Right atrium auricular region (tissue), 2 donors: ENCODE measurements at regions not wholly inside any gene's neighbourhood (a gene's known extent, or its start where the extent isn't known, plus 50 kb on each side); places are given as distances from the start of the nearest gene placed in this dataset.
A peak's percentile ranks its signal among the peaks of the same experiment; 100 is the strongest.
"Not testable (repeated sequence)": the region's sequence is repeated elsewhere in the genome, so short reads cannot be mapped to it uniquely, and the experiment has no call there.

ENCODE experiments used
- DNase-seq: peaks from one replicate; pipeline ENCODE4 v3.0.0-alpha.2; 2019; ENCODE audit warnings: low spot score
- H3K27ac ChIP-seq, 2 donors: fragments of 200-600 bp; sonication (generic); 1 replicate in 1 of 2; 2 replicates in 1 of 2; pipeline ENCODE4 v1.5.1; 2016 to 2019
- H3K27me3 ChIP-seq, 2 donors: fragments of 200-600 bp; sonication (generic); one replicate each; pipeline versions ENCODE4 v1.5.1 to v1.6.0; 2017 to 2019
- H3K36me3 ChIP-seq: fragments of 200-600 bp; sonication (generic); one replicate; pipeline ENCODE4 v1.5.1; 2016
- H3K4me1 ChIP-seq, 2 donors: fragments of 200-600 bp; sonication (generic); one replicate each; pipeline versions ENCODE4 v1.5.1 to v1.6.0; 2017 to 2019
- H3K4me3 ChIP-seq, 2 donors: fragments of 200-600 bp; sonication (generic); 1 replicate in 1 of 2; 2 replicates in 1 of 2; pipeline ENCODE4 v1.5.1; 2017 to 2019; ENCODE audit warnings: mild to moderate bottlenecking in 1 of 2, moderate library complexity in 1 of 2
- H3K9me3 ChIP-seq, 2 donors: fragments of 200-600 bp; sonication (generic); one replicate each; pipeline ENCODE4 v1.5.1; 2019
- TF ChIP-seq, protein P1 (sequence below), 2 donors: fragments of 200-600 bp; sonication (generic); IDR thresholded peaks; one replicate each; pipeline ENCODE4 v1.5.1; 2019; ENCODE audit warnings: antibody characterized with exemption in 2 of 2

DNA sequence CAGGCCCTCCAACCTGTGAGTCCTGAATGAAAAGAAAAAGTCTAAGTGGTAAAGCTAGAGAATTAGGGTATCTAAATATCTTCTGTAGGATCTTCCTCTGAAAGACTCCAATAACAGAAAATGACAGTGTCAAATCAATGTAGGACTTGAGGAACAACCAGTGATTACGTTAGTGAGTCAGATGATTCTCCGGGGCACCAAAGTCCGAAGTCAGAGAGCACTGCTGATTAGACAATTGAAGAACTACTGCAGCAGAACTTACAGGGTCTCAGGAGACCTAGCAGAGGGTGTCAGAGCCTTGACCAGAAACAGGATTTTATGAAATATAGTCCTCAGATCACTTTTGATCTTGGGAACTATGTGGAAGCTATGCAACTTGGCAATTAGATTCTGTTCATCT, 605.8 kb downstream of the EPHA3 start:
- Histone ChIP-seq H3K36me3 (no peaks in the 10 kb centered on the region), H3K27me3 (no peaks in the 10 kb centered on the region), H3K27ac (no peak overlapping the region), H3K4me3 (no peak overlapping the region), H3K9me3 (peaks cover 0 to 11% of the 10 kb centered on the region in 2 donors), H3K4me1 (no peaks in the 10 kb centered on the region)
- no peak for DNase-seq
- TF ChIP-seq, protein P1, sequence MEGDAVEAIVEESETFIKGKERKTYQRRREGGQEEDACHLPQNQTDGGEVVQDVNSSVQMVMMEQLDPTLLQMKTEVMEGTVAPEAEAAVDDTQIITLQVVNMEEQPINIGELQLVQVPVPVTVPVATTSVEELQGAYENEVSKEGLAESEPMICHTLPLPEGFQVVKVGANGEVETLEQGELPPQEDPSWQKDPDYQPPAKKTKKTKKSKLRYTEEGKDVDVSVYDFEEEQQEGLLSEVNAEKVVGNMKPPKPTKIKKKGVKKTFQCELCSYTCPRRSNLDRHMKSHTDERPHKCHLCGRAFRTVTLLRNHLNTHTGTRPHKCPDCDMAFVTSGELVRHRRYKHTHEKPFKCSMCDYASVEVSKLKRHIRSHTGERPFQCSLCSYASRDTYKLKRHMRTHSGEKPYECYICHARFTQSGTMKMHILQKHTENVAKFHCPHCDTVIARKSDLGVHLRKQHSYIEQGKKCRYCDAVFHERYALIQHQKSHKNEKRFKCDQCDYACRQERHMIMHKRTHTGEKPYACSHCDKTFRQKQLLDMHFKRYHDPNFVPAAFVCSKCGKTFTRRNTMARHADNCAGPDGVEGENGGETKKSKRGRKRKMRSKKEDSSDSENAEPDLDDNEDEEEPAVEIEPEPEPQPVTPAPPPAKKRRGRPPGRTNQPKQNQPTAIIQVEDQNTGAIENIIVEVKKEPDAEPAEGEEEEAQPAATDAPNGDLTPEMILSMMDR (IDR thresholded peaks at IDR 0.05) = no peak

DNA sequence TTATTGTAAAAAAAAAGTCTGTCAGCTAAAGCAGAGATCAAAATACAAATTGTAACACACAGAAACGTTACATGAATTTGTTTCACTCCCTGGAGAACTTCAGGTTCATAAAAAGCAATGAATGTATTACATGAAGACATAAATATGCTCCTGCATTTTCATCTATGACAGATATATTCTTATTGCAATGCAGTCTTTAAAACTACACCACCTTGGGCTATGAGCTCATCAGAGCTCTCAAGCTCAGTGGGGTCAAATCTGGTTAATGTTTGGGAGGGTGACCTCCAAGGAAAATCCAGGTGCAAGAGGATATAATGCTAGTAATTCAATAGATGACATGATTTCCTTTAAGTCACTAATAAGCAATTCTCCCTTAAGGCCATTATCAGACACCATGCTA, 606.8 kb downstream of the EPHA3 start:
- no peak overlapping the region for H3K4me3 ChIP-seq
- H3K27me3 ChIP-seq = no peaks in the 10 kb centered on the region
- no peaks in the 10 kb centered on the region for H3K4me1 ChIP-seq
- no peak for DNase-seq
- peaks cover 0 to 11% of the 10 kb centered on the region in 2 donors for H3K9me3 ChIP-seq
- H3K36me3 ChIP-seq = no peaks in the 10 kb centered on the region
- no peak overlapping the region for H3K27ac ChIP-seq
- TF ChIP-seq, protein P1 (IDR thresholded peaks at IDR 0.05) = no peak

DNA sequence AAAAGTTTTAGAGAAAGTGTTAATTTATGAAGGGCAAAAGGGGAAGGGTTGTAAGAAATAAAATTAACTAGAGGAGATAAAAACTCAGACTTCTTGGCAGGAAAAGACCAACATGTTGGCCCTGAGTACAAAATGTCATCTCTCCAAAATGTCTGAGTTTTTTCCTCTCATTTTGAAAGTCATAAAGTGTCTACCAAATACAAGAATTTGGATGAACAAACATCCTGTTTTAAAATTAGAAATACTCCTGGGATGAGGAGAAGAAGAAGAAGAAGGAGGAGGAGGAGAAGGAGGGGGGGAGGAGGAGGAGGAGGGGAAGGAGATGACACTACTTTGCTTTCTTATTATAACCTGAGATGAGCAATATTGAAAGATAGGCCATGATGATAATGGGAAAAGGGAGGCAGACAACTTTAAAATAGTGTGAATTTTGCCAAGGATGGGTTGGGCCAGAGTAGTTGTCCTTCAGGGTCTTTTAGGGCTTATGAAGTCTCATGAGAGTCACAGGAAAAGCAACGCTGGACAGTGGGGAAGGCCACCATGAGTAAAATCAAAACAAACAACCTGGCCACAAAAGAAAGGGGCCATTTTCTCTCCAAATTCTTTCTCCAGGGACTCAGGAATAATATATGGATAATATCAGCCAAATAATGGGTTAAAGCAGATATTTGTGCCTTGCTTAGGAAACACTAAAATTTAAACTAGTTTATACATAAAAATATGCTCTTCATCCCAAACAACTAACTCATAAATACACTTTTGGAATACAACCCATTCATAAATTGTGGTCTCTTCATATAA, 632.9 kb downstream of the EPHA3 start:
- Histone ChIP-seq H3K27me3 (no peaks in the 10 kb centered on the region), H3K4me1 (no peaks in the 10 kb centered on the region), H3K9me3 (no peaks in the 10 kb centered on the region), H3K27ac (peak overlapping the region in 1 of 2 donors; percentile 48), H3K4me3 (no peak overlapping the region), H3K36me3 (no peaks in the 10 kb centered on the region)
- DNase-seq = no peak
- TF ChIP-seq, protein P1 (IDR thresholded peaks at IDR 0.05) = no peak

DNA sequence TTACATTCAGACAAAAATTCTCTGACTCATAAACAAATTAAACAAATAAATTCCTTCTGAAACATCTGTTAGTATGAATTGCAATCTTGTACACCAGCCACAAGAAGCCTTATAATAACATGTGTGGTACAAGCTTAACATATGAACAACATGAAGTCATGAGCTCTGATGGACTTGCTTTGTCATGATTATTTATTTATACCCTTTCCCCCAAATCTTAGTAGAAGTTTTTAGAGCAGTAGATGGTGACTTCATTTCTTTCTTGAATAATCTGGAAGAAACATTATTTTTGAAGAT, 633.4 kb downstream of the EPHA3 start:
- Histone ChIP-seq H3K36me3 (no peaks in the 10 kb centered on the region), H3K27me3 (no peaks in the 10 kb centered on the region), H3K4me1 (no peaks in the 10 kb centered on the region), H3K9me3 (no peaks in the 10 kb centered on the region), H3K27ac (no peak overlapping the region), H3K4me3 (no peak overlapping the region)
- no peak for DNase-seq
- TF ChIP-seq, protein P1 (IDR thresholded peaks at IDR 0.05) = no peak

DNA sequence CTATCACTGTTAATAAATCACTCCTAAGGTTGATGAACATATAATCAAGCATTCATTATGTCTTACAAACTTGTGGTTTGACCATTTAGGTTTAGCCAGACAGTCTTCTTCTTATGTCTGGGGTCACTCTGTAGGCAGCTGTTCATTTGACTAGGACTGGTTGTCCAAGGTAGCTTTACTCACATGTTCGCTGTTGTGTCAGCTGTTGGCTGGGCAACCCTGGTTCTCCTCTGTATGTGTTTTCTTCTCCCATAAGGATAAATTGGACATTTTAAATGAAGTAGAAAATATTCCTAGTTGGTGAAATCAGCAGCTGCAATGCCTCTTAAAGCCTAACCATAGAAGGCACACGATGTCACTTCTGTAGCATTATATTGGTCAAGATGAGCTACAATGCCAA, 635.1 kb downstream of the EPHA3 start:
- TF ChIP-seq, protein P1 (IDR thresholded peaks at IDR 0.05) = no peak
- Histone ChIP-seq H3K27ac (no peak overlapping the region), H3K27me3 (no peaks in the 10 kb centered on the region), H3K4me1 (no peaks in the 10 kb centered on the region), H3K9me3 (no peaks in the 10 kb centered on the region), H3K36me3 (no peaks in the 10 kb centered on the region), H3K4me3 (no peak overlapping the region)
- no peak for DNase-seq

DNA sequence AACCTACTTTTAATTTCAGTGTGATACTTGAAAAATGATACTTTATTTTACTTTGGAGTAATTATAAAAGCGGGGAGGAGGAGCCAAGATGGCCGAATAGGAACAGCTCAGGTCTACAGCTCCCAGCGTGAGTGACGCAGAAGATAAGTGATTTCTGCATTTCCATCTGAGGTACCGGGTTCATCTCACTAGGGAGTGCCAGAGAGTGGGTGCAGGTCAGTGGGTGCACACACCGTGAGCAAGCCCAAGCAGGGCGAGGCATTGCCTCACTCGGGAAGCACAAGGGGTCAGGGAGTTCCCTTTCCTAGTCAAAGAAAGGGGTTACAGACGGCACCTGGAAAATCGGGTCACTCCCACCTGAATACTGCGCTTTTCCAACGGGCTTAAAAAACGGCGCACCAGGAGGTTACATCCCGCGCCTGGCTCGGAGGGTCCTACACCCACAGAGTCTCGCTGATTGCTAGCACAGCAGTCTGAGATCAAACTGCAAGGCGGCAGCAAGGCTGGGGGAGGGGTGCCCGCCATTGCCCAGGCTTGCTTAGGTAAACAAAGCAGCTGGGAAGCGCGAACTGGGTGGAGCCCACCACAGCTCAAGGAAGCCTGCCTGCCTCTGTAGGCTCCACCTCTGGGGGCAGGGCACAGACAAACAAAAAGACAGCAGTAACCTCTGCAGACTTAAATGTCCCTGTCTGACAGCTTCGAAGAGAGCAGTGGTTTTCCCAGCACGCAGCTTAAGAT, 640.3 kb downstream of the EPHA3 start:
- H3K9me3 ChIP-seq, H3K4me3 ChIP-seq, H3K27ac ChIP-seq, H3K4me1 ChIP-seq, DNase-seq, H3K27me3 ChIP-seq, H3K36me3 ChIP-seq: not testable (repeated sequence)
